ENCODE measurements at regions not wholly inside any gene's neighbourhood (a gene's known extent, or its start where the extent isn't known, plus 50 kb on each side); places are given as distances from the start of the nearest gene placed in this dataset.

- DNase-seq (ENCODE audit: low read depth): no peak
Observed at GRCh38 chr3:194805546-194805945, 119.9 kb downstream of the FAM43A start.

- no peak for DNase-seq (ENCODE audit: low read depth)
Observed at GRCh38 chr3:194806991-194807630, 121.4 kb downstream of the FAM43A start.

DNA sequence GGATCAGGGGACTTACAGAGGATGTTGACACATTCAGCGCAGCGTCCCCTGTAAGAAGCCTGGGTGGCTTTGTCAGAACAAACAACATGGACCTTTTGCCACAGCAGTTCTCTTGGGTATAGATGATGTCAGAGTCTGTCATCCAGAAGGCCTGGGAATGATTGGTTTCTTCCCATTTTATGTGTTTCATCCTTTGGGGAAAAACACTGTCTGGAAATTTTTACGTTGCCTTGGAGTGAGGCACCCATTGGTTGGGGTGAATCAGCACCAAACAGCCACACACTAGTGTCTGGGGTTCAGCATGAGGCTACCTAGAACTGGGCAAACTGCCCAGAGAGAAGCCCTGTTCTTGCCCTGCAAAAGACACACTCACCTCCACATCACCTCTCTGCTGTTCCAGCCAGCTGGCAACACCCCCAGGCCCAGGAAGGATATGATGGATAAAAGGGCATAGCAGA, 123.0 kb downstream of the FAM43A start:
- DNase-seq (ENCODE audit: low read depth): no peak

DNA sequence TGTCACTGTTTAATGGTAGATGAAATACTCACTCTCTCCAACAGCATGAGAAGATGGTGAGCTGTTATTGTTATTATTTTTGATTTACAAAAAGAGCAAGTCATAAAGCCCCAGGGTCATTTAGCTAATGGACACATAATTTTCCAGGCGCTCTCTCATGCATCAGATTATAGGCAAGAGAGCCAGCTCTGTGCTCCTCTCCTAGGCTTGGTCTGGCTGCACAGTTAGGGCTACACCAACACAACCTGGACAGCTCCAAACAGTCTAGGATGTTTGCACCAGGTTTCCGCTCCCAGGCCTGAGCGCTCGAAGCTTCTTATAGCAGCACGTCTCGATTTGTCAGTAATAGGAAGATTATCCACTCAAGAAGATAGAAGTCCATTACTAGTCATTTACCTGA, 123.7 kb downstream of the FAM43A start:
- no peak for DNase-seq (ENCODE audit: low read depth)

- no peak for DNase-seq (ENCODE audit: low read depth)
Observed at GRCh38 chr3:194810076-194810475, 124.4 kb downstream of the FAM43A start.

DNA sequence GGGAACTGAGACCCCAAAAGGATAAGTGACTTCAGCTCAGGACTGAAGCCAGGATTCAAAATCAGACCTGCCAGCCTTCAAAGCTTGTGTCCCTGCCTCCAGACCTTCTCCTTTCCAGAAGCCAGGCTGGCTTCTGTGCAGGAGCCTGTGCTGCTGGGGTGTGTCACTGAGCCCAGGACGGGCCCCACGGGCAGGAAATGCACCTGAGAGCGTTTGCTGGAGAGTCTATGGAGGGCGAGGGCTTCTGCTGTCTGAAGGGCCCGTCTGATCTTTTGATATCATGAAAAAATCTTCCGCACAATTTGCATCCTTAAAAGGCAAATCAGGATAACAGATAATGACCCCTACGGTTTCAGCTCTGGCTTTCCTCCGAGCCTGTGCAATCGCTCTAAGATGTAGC, 125.4 kb downstream of the FAM43A start:
- no peak for DNase-seq (ENCODE audit: low read depth)

GRCh38 chr3:194812176-194812575, 126.5 kb downstream of the FAM43A start:
- DNase-seq (ENCODE audit: low read depth): no peak

- no peak for DNase-seq (ENCODE audit: low read depth)
Observed at GRCh38 chr3:194814878-194815357, 129.2 kb downstream of the FAM43A start.

DNA sequence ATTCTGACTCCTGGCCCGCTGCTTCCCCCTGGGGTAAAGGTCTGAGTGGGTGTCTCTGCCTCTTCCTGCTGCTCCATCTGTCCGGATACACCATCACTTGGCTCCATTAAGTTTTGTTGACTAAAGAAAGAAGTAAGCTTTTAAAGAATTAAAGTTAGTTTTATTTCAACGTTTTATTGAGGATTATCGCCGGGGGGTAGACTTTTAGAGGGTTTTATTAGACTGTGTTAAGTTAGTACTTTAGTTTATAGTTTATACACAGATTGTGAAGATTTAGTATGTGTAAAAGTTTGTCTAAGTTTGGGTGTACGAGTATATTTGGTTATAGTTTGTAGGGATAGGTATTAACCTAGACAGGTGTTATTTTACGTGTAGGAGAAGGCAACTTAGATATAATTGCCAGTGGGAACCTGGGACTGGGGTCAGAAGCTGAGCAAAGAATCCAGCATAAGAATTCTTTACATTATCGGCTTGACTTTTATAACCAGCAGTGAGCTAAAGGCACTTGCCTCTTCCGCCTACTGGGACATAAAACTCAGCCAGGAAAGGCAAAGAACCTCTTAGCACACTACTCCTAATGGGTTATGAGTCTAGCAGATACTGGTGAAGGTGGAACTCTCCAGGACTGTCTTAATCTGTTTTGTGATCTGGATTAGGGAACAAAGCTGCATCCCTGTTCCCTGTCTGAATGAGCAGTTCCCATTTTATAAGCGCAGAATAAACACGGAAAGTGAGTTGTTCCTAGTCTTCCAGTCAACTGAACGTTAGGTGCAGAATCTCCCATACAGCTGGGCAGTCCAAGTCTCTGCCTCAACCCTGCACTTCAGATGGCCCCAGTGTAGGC, 131.3 kb downstream of the FAM43A start:
- no peak for DNase-seq (ENCODE audit: low read depth)

DNA sequence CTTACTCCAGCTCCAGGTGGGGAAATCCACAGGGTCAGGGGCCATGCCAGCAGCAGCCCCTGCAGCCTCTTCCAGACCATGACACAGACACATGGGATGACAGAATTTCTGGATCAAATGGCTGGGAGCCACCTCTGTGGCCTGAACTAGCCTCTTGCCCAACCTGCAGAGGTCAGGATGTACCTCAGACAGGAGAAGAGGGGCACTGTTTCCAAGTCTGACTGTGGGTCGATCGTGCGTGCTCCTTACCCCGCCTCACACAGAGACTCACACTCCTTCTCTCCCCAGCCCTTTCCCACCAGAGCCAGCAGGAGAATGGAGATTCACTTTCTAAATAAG, 131.9 kb downstream of the FAM43A start:
- no peak for DNase-seq (ENCODE audit: low read depth)

- DNase-seq (ENCODE audit: low read depth): no peak
Observed at GRCh38 chr3:194817936-194818335, 132.3 kb downstream of the FAM43A start.

GRCh38 chr3:194824100-194824499, 138.4 kb downstream of the FAM43A start:
- DNase-seq (ENCODE audit: low read depth): no peak

DNA sequence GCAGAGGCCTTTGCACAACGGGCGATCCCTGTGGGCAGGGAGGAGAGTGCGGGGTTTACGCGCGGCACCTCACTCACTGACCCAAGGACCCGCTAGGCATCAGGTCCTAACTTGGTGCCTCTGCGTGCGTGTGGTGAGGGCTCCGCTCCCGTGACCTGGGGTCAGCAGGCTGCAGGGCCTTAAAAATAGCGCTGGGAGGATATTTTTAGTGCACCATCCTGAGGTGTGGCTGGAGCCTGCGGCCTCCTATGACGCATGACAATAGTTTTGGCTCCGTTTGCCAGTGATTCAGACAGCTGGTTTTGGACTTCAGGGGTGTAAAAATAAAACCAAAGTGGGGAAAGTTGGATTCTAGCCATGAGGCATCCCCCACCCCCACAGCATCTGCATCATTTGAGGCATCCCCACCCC, 139.0 kb downstream of the FAM43A start:
- no peak for DNase-seq (ENCODE audit: low read depth)

GRCh38 chr3:194826594-194826993, 140.9 kb downstream of the FAM43A start:
- no peak for DNase-seq (ENCODE audit: low read depth)

DNA sequence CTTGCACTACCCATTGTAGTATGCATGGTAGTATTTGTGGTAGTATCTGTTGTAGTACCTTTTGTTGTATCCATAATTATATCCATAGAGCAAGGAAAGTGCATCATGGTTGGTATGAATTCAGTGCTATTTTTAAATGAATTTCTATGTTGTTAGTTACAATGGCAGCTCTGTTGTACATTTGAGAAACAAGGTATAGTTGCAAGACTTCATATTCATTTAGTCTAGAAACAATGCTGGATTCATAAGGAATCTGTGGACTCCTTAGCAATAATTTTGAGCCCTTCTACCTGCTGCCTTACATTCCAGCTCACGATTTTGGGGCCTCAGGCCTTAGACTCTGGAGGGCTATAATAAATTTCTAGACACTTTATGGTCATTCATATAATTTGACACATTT, 141.8 kb downstream of the FAM43A start:
- DNase-seq (ENCODE audit: low read depth): no peak

DNA sequence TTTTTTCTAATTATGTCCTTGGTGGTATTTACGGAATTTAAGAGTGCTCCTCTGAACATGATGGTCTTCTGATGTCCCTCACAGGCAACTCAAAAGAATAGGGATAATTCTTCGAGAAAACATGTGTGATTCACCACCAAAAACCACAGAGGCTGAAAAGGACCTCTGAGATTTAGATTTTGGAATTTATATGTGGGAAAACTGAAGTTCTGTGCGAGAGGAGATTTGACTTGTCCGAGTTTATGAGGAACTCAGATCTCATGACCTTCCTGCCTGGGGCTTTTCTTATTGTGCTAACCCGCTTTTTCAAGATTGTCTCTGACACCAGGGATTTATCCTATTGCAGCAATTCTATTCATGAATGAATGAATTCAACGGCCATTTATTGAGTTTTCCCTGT, 142.4 kb downstream of the FAM43A start:
- no peak for DNase-seq (ENCODE audit: low read depth)

- no peak for DNase-seq (ENCODE audit: low read depth)
Observed at GRCh38 chr3:194828926-194829325, 143.2 kb downstream of the FAM43A start.

- DNase-seq (ENCODE audit: low read depth): no peak
Observed at GRCh38 chr3:194830401-194830800, 144.7 kb downstream of the FAM43A start.

- no peak for DNase-seq (ENCODE audit: low read depth)
Observed at GRCh38 chr3:194830978-194831377, 145.3 kb downstream of the FAM43A start.

- DNase-seq (ENCODE audit: low read depth): no peak
Observed at GRCh38 chr3:194832346-194833104, 146.8 kb downstream of the FAM43A start.

DNA sequence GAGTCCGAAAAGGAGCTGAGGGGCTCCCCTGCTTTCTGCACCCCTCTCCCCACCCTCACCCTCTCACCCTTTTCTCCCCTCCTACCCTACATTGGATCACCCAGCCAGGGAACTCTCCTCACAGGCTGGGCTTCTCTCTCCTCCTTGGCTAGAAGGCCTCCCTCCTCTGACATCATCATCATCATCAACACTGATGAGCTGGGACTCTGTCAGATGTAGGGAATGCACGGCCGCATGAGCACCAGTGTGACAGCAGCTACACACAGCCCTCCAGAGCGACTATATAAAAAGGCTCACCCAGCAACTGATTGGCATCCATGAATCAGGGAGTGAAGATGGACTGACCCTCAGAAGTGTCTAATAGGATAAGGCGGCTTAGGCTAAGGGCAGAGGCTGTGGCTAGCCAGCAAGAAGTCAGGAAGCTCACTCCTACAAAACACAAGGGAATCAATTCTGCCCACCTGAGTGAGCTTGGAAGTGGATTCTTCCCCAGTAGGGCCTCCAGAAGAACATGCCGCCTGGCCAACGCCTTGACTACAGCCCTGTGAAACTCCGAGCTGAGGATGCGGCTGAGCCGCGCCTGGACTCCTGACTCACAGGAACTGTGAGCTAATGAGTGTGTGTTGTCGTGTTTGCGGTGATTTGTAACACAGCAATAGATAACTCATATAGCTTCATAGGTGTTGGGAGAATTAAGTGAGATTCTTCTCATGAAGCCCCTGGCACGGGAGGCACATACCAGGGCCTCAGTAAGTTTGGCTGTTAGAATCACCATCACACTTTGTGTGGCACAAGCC, 147.6 kb downstream of the FAM43A start:
- DNase-seq (ENCODE audit: low read depth): no peak

DNA sequence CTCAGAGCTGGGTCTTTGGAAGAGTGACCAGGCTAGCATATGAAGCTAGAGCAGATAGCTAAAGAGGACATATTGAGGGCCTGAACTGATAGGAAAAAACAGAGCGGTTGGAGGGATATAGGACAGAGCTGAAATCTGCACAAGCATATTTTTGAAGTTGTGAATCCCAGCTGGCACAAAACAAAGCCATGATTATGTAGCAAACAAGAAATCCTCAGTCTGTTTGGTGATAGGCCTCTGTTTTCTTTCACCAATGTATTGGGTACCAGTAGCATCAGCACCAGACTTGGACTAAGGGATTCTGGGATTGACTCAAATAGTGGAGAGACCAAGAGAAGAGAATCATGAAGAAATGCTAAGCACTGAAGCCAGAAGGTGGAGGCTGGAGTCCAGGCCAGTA, 151.0 kb downstream of the FAM43A start:
- DNase-seq (ENCODE audit: low read depth): no peak
